Retina (tissue), 1 donor: ENCODE measurements at regions not wholly inside any gene's neighbourhood (a gene's known extent, or its start where the extent isn't known, plus 50 kb on each side); places are given as distances from the start of the nearest gene placed in this dataset.

Source experiments
- DNase-seq: peaks from one replicate; pipeline ENCODE4 v3.0.0-alpha.2; 2016

DNA sequence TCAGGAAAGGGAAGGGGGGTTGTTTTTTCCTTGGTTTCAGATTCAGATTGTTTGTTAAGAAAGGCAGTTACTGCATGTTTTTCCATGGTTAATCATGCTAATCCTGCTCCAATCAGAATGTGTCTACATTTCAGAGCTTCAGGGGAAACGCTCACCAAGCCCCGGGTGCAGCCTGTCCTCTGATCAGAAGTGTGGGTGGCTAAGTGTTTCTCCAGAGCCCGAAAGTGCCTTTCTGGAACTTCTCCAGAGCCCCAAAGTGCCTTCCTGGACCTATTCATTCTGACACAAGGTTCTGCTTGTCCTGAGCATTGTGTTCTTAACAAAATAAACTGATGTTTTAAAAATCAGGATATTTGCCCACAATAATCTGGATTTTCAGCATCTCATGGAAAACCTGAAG is 359.0 kb upstream of the ZNF521 start:
- DNase-seq, result no peak

DNA sequence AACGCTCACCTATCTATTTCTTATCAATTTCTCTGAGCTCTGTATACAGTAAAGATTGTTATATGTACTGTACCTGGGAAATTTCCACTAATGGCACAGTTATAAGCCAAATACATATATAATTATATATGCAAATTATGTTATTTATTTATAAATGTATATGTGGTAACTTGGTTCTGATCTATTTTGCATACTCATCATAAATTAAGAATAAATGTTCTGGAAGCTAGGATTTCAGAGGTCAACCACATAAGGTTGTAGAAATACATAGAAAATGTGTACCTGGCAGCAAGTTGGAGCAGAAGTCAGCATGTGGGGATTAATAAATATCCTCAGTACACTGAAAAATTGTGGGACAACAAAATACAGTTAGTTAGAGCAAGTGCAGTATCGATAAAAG is 353.7 kb upstream of the ZNF521 start:
- DNase-seq, result no peak

DNA sequence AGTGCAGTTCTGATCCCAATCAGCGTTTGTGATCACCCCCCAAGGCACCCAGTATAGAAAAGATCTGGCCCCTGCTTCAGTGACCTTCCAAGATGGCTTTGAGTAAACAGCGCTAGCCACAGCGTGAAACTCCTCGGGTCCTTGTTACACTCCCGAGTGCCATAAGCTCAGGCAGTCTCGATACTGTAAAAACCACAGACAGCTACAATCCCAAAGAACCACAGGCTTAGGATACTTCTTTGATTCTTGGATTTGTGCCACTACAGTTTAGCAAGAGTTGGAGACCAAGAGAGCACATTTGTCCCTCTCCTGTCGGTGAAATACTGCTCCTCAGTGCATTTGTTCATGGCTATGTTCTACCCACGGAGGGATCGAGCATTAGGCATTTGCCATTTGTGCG is 352.5 kb upstream of the ZNF521 start:
- DNase-seq, result no peak

DNA sequence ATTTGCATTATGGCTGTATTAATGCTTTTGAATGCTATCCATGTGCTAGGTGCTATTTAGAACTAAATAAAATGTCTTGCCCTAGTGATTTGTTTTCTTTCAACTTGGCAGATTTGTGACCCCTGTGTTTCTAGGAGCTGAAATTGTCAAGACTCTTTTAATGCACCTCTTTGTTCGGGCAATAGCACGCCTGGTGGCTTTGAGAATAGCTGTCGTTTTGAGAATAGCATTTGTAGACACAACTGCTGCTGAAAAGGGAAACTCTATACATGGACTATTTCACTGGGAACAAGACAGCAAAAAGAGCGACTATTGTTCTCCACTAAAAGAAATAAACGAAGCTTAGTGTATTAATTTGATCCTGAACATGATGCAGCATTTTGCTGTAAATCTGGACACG is 352.1 kb upstream of the ZNF521 start:
- no peak for DNase-seq

GRCh38 chr18:25701821-25702220 is 349.9 kb upstream of the ZNF521 start:
- DNase-seq, result no peak

GRCh38 chr18:25686960-25687500 is 335.1 kb upstream of the ZNF521 start:
- no peak for DNase-seq

DNA sequence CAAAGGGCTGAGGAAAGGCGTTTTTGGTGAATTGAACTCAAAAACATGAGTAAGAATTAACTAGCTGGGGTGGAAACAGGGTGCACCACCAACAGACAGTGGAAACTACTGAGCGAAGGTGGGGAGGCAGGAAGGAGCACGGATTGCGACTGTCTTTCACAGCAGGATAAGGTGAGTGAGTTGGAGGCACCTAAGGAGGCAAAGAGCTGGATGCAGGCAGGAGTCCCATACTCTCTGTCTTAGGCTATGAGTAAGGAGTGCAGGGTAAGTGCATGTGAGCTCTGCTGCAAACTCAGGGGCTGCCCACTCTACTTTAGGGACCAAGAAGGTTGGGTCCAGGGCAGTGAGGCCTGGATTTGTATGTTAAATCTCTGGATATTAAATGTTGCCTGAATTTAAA is 333.1 kb upstream of the ZNF521 start:
- DNase-seq, result no peak

DNA sequence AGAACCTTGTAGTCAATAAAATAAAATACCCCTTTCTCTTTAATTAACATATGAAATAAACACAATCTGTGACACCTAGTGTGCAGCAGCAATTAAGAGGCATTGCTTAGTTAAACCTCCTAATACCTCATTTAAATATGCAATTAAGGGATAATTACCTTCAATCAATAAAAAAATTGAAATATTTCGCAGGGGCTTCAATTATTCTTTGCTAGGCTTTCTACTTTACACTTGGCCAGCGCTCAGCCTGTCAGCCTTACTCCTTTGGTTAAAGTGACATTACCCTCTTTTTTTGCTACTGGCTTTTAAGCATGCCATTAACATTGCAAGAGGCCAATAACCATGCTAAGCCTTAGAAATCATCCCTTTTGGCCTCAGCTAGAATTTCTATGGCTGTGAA is 327.5 kb upstream of the ZNF521 start:
- DNase-seq, result no peak

- no peak for DNase-seq
These were observed 326.3 kb upstream of the ZNF521 start for GRCh38 chr18:25678221-25678620.

DNA sequence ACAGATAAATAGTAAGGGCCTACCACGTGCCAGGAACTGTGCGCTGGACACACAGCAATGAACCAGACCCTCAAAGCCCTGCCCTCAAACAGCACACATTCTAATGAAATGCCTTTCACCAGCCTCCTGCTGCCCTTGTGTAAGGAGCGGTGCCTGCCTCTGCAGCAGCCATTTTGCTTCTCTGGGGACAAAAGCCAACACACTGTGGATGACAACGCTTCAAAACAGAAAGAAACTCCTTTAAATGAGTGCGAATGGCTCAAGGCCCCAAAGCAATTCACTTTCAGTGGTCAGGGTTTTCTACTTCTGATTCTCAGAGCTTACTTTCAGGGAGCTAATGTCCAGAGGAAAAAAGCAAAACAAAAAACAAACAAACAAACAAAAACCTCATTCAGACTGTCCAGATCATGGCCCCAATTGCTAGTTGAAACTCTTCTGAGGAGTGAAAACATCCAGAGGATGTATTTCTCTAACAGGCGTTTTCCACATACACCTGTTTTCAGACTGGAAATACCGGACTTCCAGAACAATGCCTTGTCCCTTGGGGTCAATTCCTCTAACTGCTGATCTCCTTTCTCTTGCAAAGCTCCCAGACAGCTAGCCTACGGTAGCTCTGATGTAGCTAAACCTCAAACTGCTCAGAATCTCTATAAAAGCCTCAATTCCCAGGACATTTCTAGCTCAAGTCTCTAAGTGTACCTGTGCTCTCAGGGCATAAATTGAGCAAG is 323.3 kb upstream of the ZNF521 start:
- no peak for DNase-seq

DNA sequence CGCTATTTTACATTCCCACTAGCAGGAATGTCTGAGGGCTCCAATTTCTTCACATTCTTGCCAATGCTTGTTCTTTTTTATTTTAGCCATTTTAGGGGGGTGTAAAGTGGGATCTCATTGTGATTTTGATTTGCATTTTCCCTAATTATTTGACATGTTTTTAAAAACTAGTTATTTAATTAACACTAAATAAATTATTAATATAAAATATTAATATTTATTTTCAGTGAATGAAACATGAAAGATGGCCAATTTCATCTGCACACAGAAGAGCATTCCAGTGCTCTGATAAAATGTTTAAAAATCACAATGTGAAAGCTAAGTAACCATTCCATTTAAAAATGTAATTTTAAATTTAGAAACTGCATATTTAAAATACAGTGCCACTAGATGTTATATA is 322.2 kb upstream of the ZNF521 start:
- DNase-seq, result no peak

GRCh38 chr18:25672490-25672889 is 320.5 kb upstream of the ZNF521 start:
- no peak for DNase-seq

DNA sequence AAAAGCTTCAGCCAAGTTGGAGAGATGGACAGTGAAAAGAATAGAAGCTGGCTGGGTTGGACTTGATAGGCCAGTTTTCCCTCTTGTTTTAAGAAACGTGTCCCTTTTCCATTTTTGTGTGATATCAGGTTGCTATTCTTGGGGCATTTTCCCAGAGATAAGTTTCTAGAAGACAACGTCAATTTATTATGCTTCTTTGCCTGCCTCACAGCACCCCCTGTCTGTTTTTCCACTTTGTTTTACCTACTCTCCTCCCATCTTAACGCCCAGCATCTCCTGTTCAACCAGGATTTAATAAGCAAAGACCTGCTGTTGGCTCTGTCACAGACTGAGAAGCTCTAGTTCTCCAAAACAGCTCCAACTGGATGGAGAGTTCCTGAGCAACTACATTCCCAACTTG is 317.8 kb upstream of the ZNF521 start:
- no peak for DNase-seq

DNA sequence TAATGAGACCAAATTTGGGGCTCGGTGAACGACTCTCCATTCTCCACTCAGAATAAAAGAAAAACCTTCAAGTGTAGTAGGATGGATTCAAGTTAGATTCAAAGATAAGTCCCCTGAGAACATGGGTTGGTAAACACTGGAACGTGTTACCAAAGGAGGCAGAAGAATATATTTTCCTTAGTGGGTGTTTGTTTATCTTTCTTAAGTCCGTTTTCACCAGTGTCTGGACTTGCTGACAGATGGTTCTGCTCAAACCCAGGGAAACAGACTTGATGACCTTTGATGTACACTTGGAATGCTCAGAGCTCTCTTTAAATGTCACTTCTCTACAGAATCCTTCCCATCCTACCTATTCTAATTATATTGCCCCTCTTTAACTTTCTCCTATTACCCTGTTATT is 310.3 kb upstream of the ZNF521 start:
- no peak for DNase-seq

- DNase-seq, result no peak
These were observed 309.9 kb upstream of the ZNF521 start for GRCh38 chr18:25661831-25662230.

- DNase-seq, result no peak
These were observed 307.6 kb upstream of the ZNF521 start for GRCh38 chr18:25659541-25659940.

- DNase-seq, result no peak
These were observed 306.5 kb upstream of the ZNF521 start for GRCh38 chr18:25658476-25658875.

DNA sequence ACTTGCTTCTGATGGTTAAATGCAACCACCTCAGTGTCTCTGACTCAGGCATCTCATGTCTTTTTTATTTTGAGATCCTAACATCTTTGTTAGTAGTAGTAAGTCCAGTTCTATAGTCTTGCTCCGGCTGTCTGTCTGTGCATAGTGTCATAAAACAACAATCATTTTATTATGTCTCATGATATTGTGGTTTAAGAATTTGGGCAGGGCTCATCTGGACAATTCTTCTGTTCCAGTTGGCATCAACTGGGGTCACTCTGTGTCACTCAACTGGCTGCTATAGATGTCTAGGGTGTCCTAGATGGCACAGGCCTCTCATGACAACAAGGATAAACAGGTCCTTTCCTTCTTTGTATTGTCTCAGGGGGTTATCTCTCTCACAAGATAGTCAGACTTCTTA is 299.6 kb upstream of the ZNF521 start:
- no peak for DNase-seq

GRCh38 chr18:25650201-25650941 is 298.4 kb upstream of the ZNF521 start:
- no peak for DNase-seq

GRCh38 chr18:25648716-25649260 is 296.8 kb upstream of the ZNF521 start:
- no peak for DNase-seq

DNA sequence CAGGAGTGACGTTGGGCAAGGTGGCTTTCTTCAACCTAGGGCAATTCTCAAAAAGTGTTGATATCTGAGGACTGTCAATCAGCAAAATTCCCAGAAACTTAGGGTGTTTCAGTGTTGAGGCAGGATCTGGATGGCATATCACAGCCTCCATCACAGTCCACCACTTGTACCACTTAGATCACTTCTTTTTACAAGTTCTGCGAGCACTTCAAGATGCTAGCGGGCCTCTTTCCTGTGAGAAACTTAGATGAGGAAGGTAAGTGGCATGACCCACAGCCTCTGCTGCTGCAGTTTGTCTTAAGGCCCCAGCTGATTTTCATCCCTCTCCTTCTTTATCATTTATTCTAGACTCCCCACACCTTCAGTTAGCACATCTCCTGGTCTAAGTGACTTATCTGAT is 295.4 kb upstream of the ZNF521 start:
- DNase-seq, result no peak

GRCh38 chr18:25646971-25647370 is 295.0 kb upstream of the ZNF521 start:
- DNase-seq, result no peak

- DNase-seq, result no peak
These were observed 287.6 kb upstream of the ZNF521 start for GRCh38 chr18:25639596-25639995.

DNA sequence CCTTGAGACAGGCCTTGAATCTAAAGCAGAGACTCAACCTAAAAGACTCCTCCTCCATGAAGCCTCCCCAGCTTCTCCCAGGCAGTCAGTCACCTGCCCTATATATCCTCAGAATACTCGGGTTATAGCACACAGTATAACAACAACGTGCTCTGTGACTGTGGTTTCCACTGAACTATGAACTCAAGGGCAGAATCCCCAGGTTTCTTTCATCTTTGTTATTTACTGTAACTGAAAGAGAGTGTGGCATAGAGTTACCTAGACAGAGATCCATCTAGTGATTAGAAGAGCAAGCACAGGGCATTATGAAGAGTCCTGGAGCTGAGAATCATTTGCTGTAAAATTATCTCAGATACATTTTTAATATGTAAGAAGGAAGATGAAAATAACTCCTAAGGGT is 281.6 kb upstream of the ZNF521 start:
- DNase-seq, result no peak
